ENCODE measurements at regions not wholly inside any gene's neighbourhood (a gene's known extent, or its start where the extent isn't known, plus 50 kb on each side); places are given as distances from the start of the nearest gene placed in this dataset.

- no peak for TF ChIP-seq CTCF (IDR thresholded peaks at IDR 0.05)
- no peaks in the 10 kb centered on the region for H3K4me1 Mint-ChIP-seq
- Histone ChIP-seq H3K4me1 (ENCODE audit: control insufficient read depth, insufficient read depth, low read length) (no peaks in the 10 kb centered on the region), H3K27me3 (ENCODE audit: control insufficient read depth, insufficient read depth, low read length) (no peaks in the 10 kb centered on the region), H3K36me3 (ENCODE audit: control insufficient read depth, insufficient read depth, low read length) (no peaks in the 10 kb centered on the region), H3K9me3 (ENCODE audit: control insufficient read depth, insufficient read depth, low read length) (no peaks in the 10 kb centered on the region), H3K4me3 (ENCODE audit: low read length) (no peak overlapping the region), H3K27ac (ENCODE audit: low read length) (no peak overlapping the region)
- WGBS (ENCODE audit: insufficient coverage): 84% methylated on average over 2 of the region's 3 CpGs
- H3K27me3 Mint-ChIP-seq (ENCODE audit: low read depth in 2 of 2): no peaks in the 10 kb centered on the region
- DNase-seq: no peak
- no peak for ATAC-seq
- no peaks in the 10 kb centered on the region for H3K36me3 Mint-ChIP-seq
- H3K27ac Mint-ChIP-seq: no peak overlapping the region
- H3K9me3 Mint-ChIP-seq: no peaks in the 10 kb centered on the region
- H3K4me3 Mint-ChIP-seq: no peak overlapping the region
- intact Hi-C loops (cut with micrococcal nuclease): no loop called here
These were observed 117.6 kb upstream of the SOX21 start for GRCh38 chr13:94829837-94830365.

GRCh38 chr13:94829185-94829836, 117.0 kb upstream of the SOX21 start:
- WGBS (ENCODE audit: insufficient coverage): 86% methylated on average over 12 of the region's 12 CpGs
- H3K36me3 ChIP-seq (ENCODE audit: control insufficient read depth, insufficient read depth, low read length): no peaks in the 10 kb centered on the region
- H3K27me3 ChIP-seq (ENCODE audit: control insufficient read depth, insufficient read depth, low read length): no peaks in the 10 kb centered on the region
- no peaks in the 10 kb centered on the region for H3K4me1 Mint-ChIP-seq
- H3K9me3 ChIP-seq (ENCODE audit: control insufficient read depth, insufficient read depth, low read length): no peaks in the 10 kb centered on the region
- no peak for ATAC-seq
- no peaks in the 10 kb centered on the region for H3K36me3 Mint-ChIP-seq
- H3K9me3 Mint-ChIP-seq: no peaks in the 10 kb centered on the region
- no peak overlapping the region for H3K27ac ChIP-seq (ENCODE audit: low read length)
- TF ChIP-seq CTCF (IDR thresholded peaks at IDR 0.05): no peak
- H3K4me3 Mint-ChIP-seq: no peak overlapping the region
- intact Hi-C loops (cut with micrococcal nuclease): no loop called here
- no peaks in the 10 kb centered on the region for H3K4me1 ChIP-seq (ENCODE audit: control insufficient read depth, insufficient read depth, low read length)
- H3K27ac Mint-ChIP-seq: no peak overlapping the region
- DNase-seq: no peak
- no peaks in the 10 kb centered on the region for H3K27me3 Mint-ChIP-seq (ENCODE audit: low read depth in 2 of 2)
- no peak overlapping the region for H3K4me3 ChIP-seq (ENCODE audit: low read length)

- Histone ChIP-seq H3K27ac (ENCODE audit: low read length) (no peak overlapping the region), H3K36me3 (ENCODE audit: control insufficient read depth, insufficient read depth, low read length) (no peaks in the 10 kb centered on the region), H3K9me3 (ENCODE audit: control insufficient read depth, insufficient read depth, low read length) (no peaks in the 10 kb centered on the region), H3K27me3 (ENCODE audit: control insufficient read depth, insufficient read depth, low read length) (no peaks in the 10 kb centered on the region), H3K4me1 (ENCODE audit: control insufficient read depth, insufficient read depth, low read length) (no peaks in the 10 kb centered on the region), H3K4me3 (ENCODE audit: low read length) (no peak overlapping the region)
- intact Hi-C loops (cut with micrococcal nuclease): no loop called here
- Mint-ChIP-seq H3K4me3 (no peak overlapping the region), H3K27me3 (ENCODE audit: low read depth in 2 of 2) (no peaks in the 10 kb centered on the region), H3K36me3 (no peaks in the 10 kb centered on the region), H3K9me3 (no peaks in the 10 kb centered on the region), H3K4me1 (no peaks in the 10 kb centered on the region), H3K27ac (no peak overlapping the region)
- no peak for DNase-seq
- no CpG with 5 or more reads among the region's 2 CpGs for WGBS (ENCODE audit: insufficient coverage)
- ATAC-seq: no peak
- TF ChIP-seq CTCF (IDR thresholded peaks at IDR 0.05): no peak
These were observed 115.2 kb upstream of the SOX21 start for GRCh38 chr13:94827566-94827965.

- WGBS (ENCODE audit: insufficient coverage): 71% methylated on average over 5 of the region's 5 CpGs
- H3K27ac Mint-ChIP-seq: no peak overlapping the region
- no peak overlapping the region for H3K4me3 Mint-ChIP-seq
- H3K27me3 ChIP-seq (ENCODE audit: control insufficient read depth, insufficient read depth, low read length): no peaks in the 10 kb centered on the region
- no peaks in the 10 kb centered on the region for H3K4me1 Mint-ChIP-seq
- no peak for DNase-seq
- no peak for ATAC-seq
- H3K4me1 ChIP-seq (ENCODE audit: control insufficient read depth, insufficient read depth, low read length): no peaks in the 10 kb centered on the region
- H3K4me3 ChIP-seq (ENCODE audit: low read length): no peak overlapping the region
- H3K9me3 ChIP-seq (ENCODE audit: control insufficient read depth, insufficient read depth, low read length): no peaks in the 10 kb centered on the region
- TF ChIP-seq CTCF (IDR thresholded peaks at IDR 0.05): no peak
- H3K36me3 ChIP-seq (ENCODE audit: control insufficient read depth, insufficient read depth, low read length): no peaks in the 10 kb centered on the region
- intact Hi-C loops (cut with micrococcal nuclease): no loop called here
- peaks cover 2 to 5% of the 10 kb centered on the region in 2 donors for H3K9me3 Mint-ChIP-seq
- H3K36me3 Mint-ChIP-seq: no peaks in the 10 kb centered on the region
- H3K27me3 Mint-ChIP-seq (ENCODE audit: low read depth in 2 of 2): no peaks in the 10 kb centered on the region
- H3K27ac ChIP-seq (ENCODE audit: low read length): no peak overlapping the region
These were observed 113.2 kb upstream of the SOX21 start for GRCh38 chr13:94825507-94825906.

Measured in natural killer cell (primary cell).